HG03103 (cell line): ENCODE measurements at regions not wholly inside any gene's neighbourhood (a gene's known extent, or its start where the extent isn't known, plus 50 kb on each side); places are given as distances from the start of the nearest gene placed in this dataset.
"Not testable (repeated sequence)": the region's sequence is repeated elsewhere in the genome, so short reads cannot be mapped to it uniquely, and the experiment has no call there.

Source experiments
- ATAC-seq: cut with Tn5 transposase; IDR thresholded peaks from one replicate; pipeline ENCODE4 v1.9.1; 2021; ENCODE audit warnings: low read depth; ENCODE audit not compliant: unreplicated experiment

GRCh38 chr9:118674942-118675341, 694.3 kb downstream of the BRINP1 start:
- no peak for ATAC-seq

- ATAC-seq: not testable (repeated sequence)
Measured at GRCh38 chr9:118677936-118678653, 691.1 kb downstream of the BRINP1 start.

- no peak for ATAC-seq
Measured at GRCh38 chr9:118686959-118687358, 682.3 kb downstream of the BRINP1 start.

- no peak for ATAC-seq
Measured at GRCh38 chr9:118689280-118689679, 680.0 kb downstream of the BRINP1 start.

- no peak for ATAC-seq
Measured at GRCh38 chr9:118692613-118693012, 676.6 kb downstream of the BRINP1 start.

DNA sequence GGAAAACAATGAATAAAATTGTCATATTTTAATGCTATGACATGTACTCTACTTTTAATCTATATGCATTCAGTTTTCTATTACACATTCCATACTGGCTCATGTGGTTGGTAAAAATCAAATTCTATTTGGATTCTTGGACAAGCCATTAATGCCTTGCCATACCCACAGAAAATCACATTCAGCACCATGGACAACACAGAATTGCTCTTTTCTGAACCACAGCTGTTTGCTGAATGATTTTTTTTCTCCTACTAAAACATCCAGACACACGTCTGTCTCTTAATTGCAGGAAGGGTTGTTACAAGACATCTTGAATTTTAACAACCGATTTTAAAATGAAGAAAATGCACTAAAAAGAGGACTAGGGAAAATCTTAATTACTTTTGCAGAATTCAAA, 675.6 kb downstream of the BRINP1 start:
- no peak for ATAC-seq

DNA sequence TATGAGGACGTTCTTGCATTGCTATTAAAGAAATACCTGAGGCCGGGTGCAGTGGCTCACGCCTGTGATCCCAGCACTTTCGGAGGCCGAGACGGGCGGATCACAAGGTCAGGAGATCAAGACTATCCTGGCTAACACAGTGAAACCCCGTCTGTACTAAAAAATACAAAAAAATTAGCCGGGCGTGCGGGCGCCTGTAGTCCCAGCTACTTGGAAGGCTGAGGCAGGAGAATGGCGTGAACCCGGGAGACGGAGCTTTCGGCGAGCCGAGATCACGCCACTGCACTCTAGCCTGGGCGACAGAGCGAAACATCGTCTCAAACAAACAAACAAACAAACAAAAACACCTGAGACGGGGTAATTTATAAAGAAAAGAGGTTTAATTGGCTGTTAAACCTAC, 674.0 kb downstream of the BRINP1 start:
- not testable (repeated sequence) for ATAC-seq

DNA sequence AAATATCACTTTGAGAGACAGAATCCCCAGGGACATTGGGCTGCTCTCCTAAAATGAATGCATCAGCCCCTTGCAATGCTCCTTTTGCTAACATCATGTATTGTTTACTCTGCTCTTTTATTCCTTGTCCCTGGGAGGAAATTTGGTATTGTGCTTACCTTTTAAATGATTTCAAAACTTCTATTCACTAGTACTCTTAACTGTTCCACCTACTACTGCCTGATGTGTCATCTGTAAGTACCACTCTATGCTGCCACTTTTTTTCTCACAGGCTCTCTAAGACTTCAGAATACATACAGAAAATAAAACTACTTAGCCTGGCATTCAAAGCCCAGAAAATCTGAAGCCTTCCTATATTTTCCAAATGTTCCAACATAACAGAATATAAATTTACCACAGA, 667.2 kb downstream of the BRINP1 start:
- no peak for ATAC-seq

DNA sequence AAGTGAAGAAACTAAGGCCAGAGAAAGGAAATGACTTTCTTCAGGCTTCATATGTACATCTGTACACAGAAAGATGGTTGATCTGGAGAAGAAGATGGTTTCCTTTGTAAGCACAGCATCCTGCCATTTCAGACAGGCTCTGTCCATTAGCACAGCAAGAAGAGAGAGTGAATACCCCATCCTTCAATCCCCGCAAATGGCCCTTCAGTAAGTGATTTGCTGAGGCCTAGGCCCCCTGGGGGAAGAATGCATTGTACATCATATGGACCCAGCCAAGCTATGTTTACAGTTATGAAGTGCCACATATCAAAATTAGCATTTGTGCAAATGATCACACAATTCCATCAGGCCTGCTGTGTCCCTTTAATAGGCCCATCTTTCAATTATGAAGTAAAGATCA, 657.4 kb downstream of the BRINP1 start:
- ATAC-seq: no peak

DNA sequence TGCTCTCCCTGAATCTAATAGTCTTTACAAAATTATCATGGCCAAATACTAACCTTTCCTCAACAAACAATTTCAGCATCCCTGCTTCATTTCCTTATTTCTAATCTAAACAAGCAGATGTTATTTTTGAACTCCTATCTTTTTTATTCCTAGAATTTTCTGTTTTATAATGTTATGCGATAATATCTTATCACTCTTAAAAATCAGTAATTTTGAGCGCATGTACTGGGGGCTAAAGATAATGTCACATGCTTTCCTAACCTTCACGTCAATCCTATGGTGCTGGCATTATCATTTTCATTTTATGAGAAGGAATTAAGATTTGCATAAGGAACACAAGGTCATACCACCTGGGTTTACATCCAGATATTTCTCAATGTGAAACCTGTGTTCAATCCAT, 648.0 kb downstream of the BRINP1 start:
- no peak for ATAC-seq

DNA sequence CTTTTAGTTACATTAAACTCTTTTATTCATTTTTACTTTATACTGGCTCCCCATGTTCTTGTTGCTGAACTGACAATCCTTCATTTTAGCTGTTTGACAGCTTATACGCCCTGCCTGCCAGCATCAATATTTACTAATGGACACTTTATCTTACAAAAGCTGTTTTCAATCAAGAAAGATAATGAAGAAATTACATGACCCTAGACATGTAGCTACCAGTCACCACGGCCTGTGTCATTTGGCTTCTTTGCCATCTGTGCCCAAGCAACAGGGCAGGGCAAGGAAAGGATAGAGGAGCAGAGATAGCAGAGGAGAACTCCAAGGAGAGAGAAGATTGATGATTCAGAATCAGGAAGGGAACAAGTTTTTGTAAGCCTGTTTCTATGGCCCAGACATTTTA, 647.3 kb downstream of the BRINP1 start:
- ATAC-seq: no peak

- ATAC-seq: no peak
Measured at GRCh38 chr9:118729981-118730380, 639.3 kb downstream of the BRINP1 start.

- no peak for ATAC-seq
Measured at GRCh38 chr9:118732998-118733397, 636.2 kb downstream of the BRINP1 start.

DNA sequence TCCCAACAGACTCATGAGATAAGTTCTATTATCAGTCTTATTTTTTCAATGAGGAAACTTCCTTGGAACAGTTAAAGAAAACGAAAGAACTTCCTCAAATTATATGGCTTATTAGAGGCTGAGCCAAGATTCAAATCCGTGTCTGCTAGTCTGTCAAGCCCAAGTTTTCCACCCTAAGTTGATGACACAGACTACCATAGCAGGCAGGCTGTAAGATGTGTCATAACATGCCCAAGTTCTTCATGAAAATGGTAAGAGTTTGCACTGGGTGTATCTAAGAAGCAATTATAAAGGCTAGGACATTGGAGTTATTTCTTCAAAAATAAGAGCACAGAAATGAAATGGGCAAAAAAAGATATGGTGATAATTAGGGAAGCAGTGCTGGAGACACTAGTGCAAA, 634.5 kb downstream of the BRINP1 start:
- ATAC-seq: no peak

DNA sequence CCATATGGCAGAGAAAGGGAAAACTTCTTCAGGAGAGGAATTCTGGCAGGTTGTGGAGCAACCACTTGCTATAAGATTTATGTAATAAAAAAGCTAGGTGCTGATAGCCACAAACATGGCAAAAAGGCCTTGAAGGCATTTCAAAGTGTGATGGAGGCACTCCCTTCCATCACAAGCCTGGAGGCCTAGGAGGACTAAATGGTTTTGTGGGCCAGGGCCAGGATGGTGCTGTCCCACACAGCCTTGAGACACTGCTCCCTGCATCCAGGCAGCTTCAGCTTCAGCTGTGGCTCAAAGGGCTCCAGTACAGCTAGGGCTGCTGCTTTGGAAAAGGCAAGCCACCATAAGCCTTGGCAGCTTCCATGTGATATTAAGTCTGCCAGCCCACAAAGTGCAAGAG, 632.8 kb downstream of the BRINP1 start:
- no peak for ATAC-seq

- no peak for ATAC-seq
Measured at GRCh38 chr9:118751077-118751847, 618.0 kb downstream of the BRINP1 start.

- no peak for ATAC-seq
Measured at GRCh38 chr9:118751848-118752223, 617.4 kb downstream of the BRINP1 start.

GRCh38 chr9:118761016-118761790, 608.0 kb downstream of the BRINP1 start:
- ATAC-seq: no peak

GRCh38 chr9:118767571-118767970, 601.7 kb downstream of the BRINP1 start:
- no peak for ATAC-seq

GRCh38 chr9:118782790-118783463, 586.3 kb downstream of the BRINP1 start:
- ATAC-seq: no peak

DNA sequence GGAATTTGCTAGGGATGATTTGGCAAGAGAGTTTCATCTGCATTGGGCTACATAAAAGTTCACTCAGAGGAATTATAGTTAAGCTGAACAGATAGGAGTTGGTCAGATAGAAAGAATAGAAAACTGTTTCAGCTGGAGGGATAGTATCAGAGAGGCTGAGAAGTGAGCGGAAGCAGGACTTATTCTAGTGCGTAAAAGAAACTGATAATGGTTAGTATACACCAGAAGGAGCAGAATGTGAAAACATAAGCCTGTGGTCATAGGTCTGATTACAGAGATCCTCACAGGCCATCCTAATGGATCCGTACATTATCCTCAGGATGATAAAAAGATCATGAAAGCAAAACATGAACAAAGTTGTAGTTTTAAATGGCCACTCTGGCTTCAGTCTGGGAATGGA, 585.2 kb downstream of the BRINP1 start:
- ATAC-seq: no peak
